B cell (primary cell): ENCODE measurements at regions not wholly inside any gene's neighbourhood (a gene's known extent, or its start where the extent isn't known, plus 50 kb on each side); places are given as distances from the start of the nearest gene placed in this dataset.

ENCODE experiments used
- ATAC-seq: fragments of 200-7000 bp; cut with Tn5 transposase; one replicate; pipeline ENCODE4 v1.10.0; 2021; ENCODE audit warnings: low read depth, mild to moderate bottlenecking, moderate number of reproducible peaks, moderate library complexity
- CTCF ChIA-PET: fragments of 350-600 bp; sonication (Branson Sonifier 250); formaldehyde crosslinking; loops from one replicate; lab custom pipeline; 2021; ENCODE audit warnings: antibody characterized with exemption, inconsistent platforms; lab: Charles Lee
- POLR2A ChIA-PET: fragments of 350-600 bp; sonication (Branson Sonifier 250); formaldehyde crosslinking; loops from one replicate; lab custom pipeline; 2021; ENCODE audit warnings: antibody characterized with exemption; lab: Charles Lee
- DNase-seq: peaks from one replicate; pipeline ENCODE4 v3.0.0; 2013
- H2AFZ ChIP-seq: 2 replicates; pipeline ENCODE4 v1.6.1; 2012; ENCODE audit warnings: mild to moderate bottlenecking, low read depth, low read length; ENCODE audit not compliant: insufficient read depth, poor library complexity, severe bottlenecking
- H3K27ac ChIP-seq, 2 donors: 1 replicate in 1 of 2; 2 replicates in 1 of 2; pipeline ENCODE4 v1.5.1; 2012 to 2013; ENCODE audit warnings: low read length in 2 of 2, mild to moderate bottlenecking in 2 of 2, moderate library complexity in 1 of 2
- H3K27me3 ChIP-seq, 4 experiments: fragments of 200-600 bp in 1 of 4; sonication (generic) in 1 of 4; replicated peaks in 1 of 4; 1 replicate in 2 of 4; 2 replicates in 2 of 4; pipeline versions ENCODE4 v1.6.1 to v1.7.0; 2013 to 2016; ENCODE audit warnings: low read length in 3 of 4, mild to moderate bottlenecking in 2 of 4, mixed read lengths in 1 of 4, moderate library complexity in 1 of 4; ENCODE audit not compliant: insufficient read depth in 4 of 4, control insufficient read depth in 3 of 4; ENCODE audit errors: control extremely low read depth in 1 of 4
- H3K36me3 ChIP-seq, 2 experiments: replicated peaks in 1 of 2; 1 replicate in 1 of 2; 2 replicates in 1 of 2; pipeline versions ENCODE4 v1.6.1 to v1.7.1; 2013; ENCODE audit warnings: low read length in 1 of 2; ENCODE audit not compliant: insufficient read depth in 2 of 2, control insufficient read depth in 1 of 2; ENCODE audit errors: control extremely low read depth in 1 of 2, extremely low read depth in 1 of 2
- H3K4me1 ChIP-seq, 2 donors: fragments of 200-600 bp in 1 of 2; sonication (generic) in 1 of 2; 1 replicate in 1 of 2; 2 replicates in 1 of 2; pipeline versions ENCODE4 v1.5.1 to v1.6.1; 2013 to 2017; ENCODE audit warnings: low read length in 2 of 2; ENCODE audit not compliant: control insufficient read depth in 2 of 2, insufficient read depth in 2 of 2
- H3K4me2 ChIP-seq: replicated peaks from 2 replicates; pipeline ENCODE3; 2012; ENCODE audit warnings: mild to moderate bottlenecking, low read depth, low read length; ENCODE audit not compliant: poor library complexity, severe bottlenecking
- H3K4me3 ChIP-seq, 5 experiments: fragments of 200-600 bp in 1 of 5; sonication (generic) in 1 of 5; 1 replicate in 3 of 5; 2 replicates in 2 of 5; pipeline versions ENCODE4 v1.5.1 to v1.7.0; 2011 to 2016; ENCODE audit warnings: low read length in 4 of 5, mild to moderate bottlenecking in 4 of 5, low read depth in 2 of 5, control low read depth in 1 of 5, moderate library complexity in 1 of 5; ENCODE audit not compliant: insufficient read depth in 1 of 5; ENCODE audit errors: control extremely low read depth in 1 of 5, extremely low read depth in 1 of 5
- H3K79me2 ChIP-seq: fragments of 200-600 bp; sonication (generic); one replicate; pipeline ENCODE4 v1.6.0; 2016; ENCODE audit warnings: low read length; ENCODE audit not compliant: control insufficient read depth, insufficient read depth
- H3K9ac ChIP-seq: fragments of 200-600 bp; sonication (generic); 2 replicates; pipeline ENCODE4 v1.6.1; 2017; ENCODE audit warnings: mild to moderate bottlenecking, low read length, moderate library complexity
- H3K9me3 ChIP-seq, 3 donors: one replicate each; pipeline versions ENCODE4 v1.6.1 to v1.7.1; 2013; ENCODE audit warnings: low read length in 2 of 3; ENCODE audit not compliant: control insufficient read depth in 2 of 3, insufficient read depth in 1 of 3; ENCODE audit errors: control extremely low read depth in 1 of 3
- H4K20me1 ChIP-seq: 2 replicates; pipeline ENCODE4 v1.6.0; 2012; ENCODE audit warnings: mild to moderate bottlenecking, low read length; ENCODE audit not compliant: insufficient read depth, control insufficient read depth, poor library complexity, severe bottlenecking
- H3K27ac Mint-ChIP-seq: one replicate; pipeline ENCODE4 v1.8.0; 2021; ENCODE audit warnings: mixed read lengths
- H3K27me3 Mint-ChIP-seq: one replicate; pipeline ENCODE4 v1.8.0; 2021; ENCODE audit warnings: mixed read lengths
- H3K4me1 Mint-ChIP-seq: one replicate; pipeline ENCODE4 v1.8.0; 2021; ENCODE audit warnings: mixed read lengths
- H3K4me3 Mint-ChIP-seq: one replicate; pipeline ENCODE4 v1.8.0; 2021; ENCODE audit warnings: mixed read lengths
- H3K9me3 Mint-ChIP-seq: one replicate; pipeline ENCODE4 v1.8.0; 2022; ENCODE audit warnings: mixed read lengths; ENCODE audit not compliant: insufficient read depth
- CTCF ChIP-seq: fragments of 200-600 bp; IDR thresholded peaks from one replicate; pipeline ENCODE4 v1.8.0; 2022; ENCODE audit warnings: antibody characterized with exemption, mild to moderate bottlenecking
- EZH2 ChIP-seq: IDR thresholded peaks from 2 replicates; pipeline ENCODE4 v1.6.1; 2012; ENCODE audit warnings: borderline replicate concordance, low read depth, mild to moderate bottlenecking, moderate library complexity, low read length; ENCODE audit not compliant: insufficient read depth, poor library complexity, severe bottlenecking
- WGBS: methylation state at CpG from one replicate; pipeline ENCODE4 v1.1.5; 2013; ENCODE audit warnings: missing lambda C conversion rate; ENCODE audit not compliant: insufficient coverage; 5-methylcytosine and 5-hydroxymethylcytosine counted together
- intact Hi-C: fragments of 100-400 bp; cut with micrococcal nuclease; formaldehyde crosslinking; loops from one replicate; pipeline ENCODE4 v1.10.0; 2022

- Histone ChIP-seq H3K4me3 (no peak overlapping the region), H3K4me1 (no peaks in the 10 kb centered on the region)
- peaks cover 16% of the 10 kb centered on the region for H3K27me3 Mint-ChIP-seq
Measured at GRCh38 chr11:20249796-20250195, 89.5 kb upstream of the DBX1 start.

GRCh38 chr11:20249378-20249777, 89.1 kb upstream of the DBX1 start:
- WGBS: 100% methylated on average over 1 of the region's 5 CpGs
- DNase-seq (no peak), ATAC-seq (no peak)
- ChIA-PET POLR2A (no interaction called here), CTCF (no interaction called here)
- no peaks in the 10 kb centered on the region for H3K4me1 ChIP-seq
- TF ChIP-seq EZH2: no peak
- no peak for TF ChIP-seq CTCF
- H3K4me1 Mint-ChIP-seq: no peaks in the 10 kb centered on the region
- H3K27ac ChIP-seq: no peak overlapping the region
- H3K79me2 ChIP-seq: no peaks in the 10 kb centered on the region
- no peaks in the 10 kb centered on the region for H4K20me1 ChIP-seq
- H2AFZ ChIP-seq: no peak overlapping the region
- H3K9me3 Mint-ChIP-seq: no peaks in the 10 kb centered on the region
- no peaks in the 10 kb centered on the region for H3K27me3 ChIP-seq
- no peak overlapping the region for H3K4me3 Mint-ChIP-seq
- no peak overlapping the region for H3K27ac Mint-ChIP-seq
- H3K27me3 Mint-ChIP-seq: peaks cover 16% of the 10 kb centered on the region
- H3K36me3 ChIP-seq: no peaks in the 10 kb centered on the region
- no peak overlapping the region for H3K4me2 ChIP-seq
- H3K9ac ChIP-seq: no peak overlapping the region
- H3K9me3 ChIP-seq: no peaks in the 10 kb centered on the region
- no peak overlapping the region for H3K4me3 ChIP-seq
- intact Hi-C loops: no loop called here

More at GRCh38 chr11:20249796-20250195, 89.5 kb upstream of the DBX1 start:
- Histone ChIP-seq H3K36me3 (no peaks in the 10 kb centered on the region), H2AFZ (no peak overlapping the region), H4K20me1 (no peaks in the 10 kb centered on the region), H3K9ac (no peak overlapping the region), H3K9me3 (no peaks in the 10 kb centered on the region), H3K27ac (no peak overlapping the region), H3K27me3 (no peaks in the 10 kb centered on the region), H3K79me2 (no peaks in the 10 kb centered on the region), H3K4me2 (no peak overlapping the region)
- DNase-seq (no peak), ATAC-seq (no peak)
- WGBS: no CpG with 5 or more reads among the region's 3 CpGs
- H3K9me3 Mint-ChIP-seq: no peaks in the 10 kb centered on the region
- intact Hi-C loops: no loop called here
- TF ChIP-seq CTCF (no peak), EZH2 (no peak)
- ChIA-PET CTCF (no interaction called here), POLR2A (no interaction called here)
- H3K27ac Mint-ChIP-seq: no peak overlapping the region
- no peaks in the 10 kb centered on the region for H3K4me1 Mint-ChIP-seq
- no peak overlapping the region for H3K4me3 Mint-ChIP-seq
